ENCODE measurements at regions not wholly inside any gene's neighbourhood (a gene's known extent, or its start where the extent isn't known, plus 50 kb on each side); places are given as distances from the start of the nearest gene placed in this dataset.
A peak's percentile ranks its signal among the peaks of the same experiment; 100 is the strongest.
"Not testable (repeated sequence)": the region's sequence is repeated elsewhere in the genome, so short reads cannot be mapped to it uniquely, and the experiment has no call there.

- no peak for DNase-seq (ENCODE audit: low read depth)
These were observed 323.2 kb upstream of the MEX3C start for GRCh38 chr18:51520676-51521180.

- no peak for DNase-seq (ENCODE audit: low read depth)
These were observed 324.9 kb upstream of the MEX3C start for GRCh38 chr18:51522338-51522737.

- DNase-seq (ENCODE audit: low read depth): peak; percentile 65
These were observed 325.3 kb upstream of the MEX3C start for GRCh38 chr18:51522821-51523220.

- DNase-seq (ENCODE audit: low read depth): peak; percentile 56
These were observed 326.2 kb upstream of the MEX3C start for GRCh38 chr18:51523671-51524070.

GRCh38 chr18:51525453-51526225 lies 328.2 kb upstream of the MEX3C start:
- peak; percentile 86 for DNase-seq (ENCODE audit: low read depth)

DNA sequence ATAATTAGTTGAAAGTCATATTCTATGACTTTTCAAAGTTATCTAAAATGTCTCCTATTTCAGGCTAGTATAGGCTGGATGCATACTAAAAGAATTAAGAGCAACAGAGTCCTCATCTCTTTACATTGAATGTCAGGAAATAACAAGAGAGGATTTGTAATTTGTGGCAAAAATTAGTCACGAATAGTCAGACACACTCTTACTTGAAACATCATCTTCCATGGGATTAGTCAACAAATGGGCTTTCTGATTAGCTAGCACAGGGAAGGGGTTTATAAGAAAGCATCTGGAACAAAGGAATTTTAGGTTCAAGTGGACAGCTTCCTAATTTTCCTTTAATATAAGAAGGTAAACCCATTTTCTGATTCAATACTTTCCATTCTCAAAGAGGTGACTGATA lies 330.3 kb upstream of the MEX3C start:
- DNase-seq (ENCODE audit: low read depth): peak; percentile 65

DNA sequence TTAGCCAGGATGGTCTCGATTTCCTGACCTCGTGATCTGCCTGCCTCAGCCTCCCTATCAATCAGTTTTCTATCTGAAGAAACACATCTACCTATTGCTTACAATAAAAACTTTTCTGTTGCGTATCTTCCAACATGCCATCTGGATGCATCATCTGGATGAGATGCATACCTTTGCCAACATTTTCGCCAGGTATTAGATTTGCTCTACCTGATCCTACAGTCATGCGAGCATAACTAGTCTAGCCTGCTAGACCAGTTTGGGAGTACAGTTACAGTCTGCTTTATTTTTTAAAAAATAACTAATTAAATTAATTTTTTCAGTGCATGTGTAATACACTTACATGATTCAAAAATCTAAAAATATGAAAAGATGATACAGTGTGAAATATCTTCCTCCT lies 334.0 kb upstream of the MEX3C start:
- DNase-seq (ENCODE audit: low read depth): no peak

DNA sequence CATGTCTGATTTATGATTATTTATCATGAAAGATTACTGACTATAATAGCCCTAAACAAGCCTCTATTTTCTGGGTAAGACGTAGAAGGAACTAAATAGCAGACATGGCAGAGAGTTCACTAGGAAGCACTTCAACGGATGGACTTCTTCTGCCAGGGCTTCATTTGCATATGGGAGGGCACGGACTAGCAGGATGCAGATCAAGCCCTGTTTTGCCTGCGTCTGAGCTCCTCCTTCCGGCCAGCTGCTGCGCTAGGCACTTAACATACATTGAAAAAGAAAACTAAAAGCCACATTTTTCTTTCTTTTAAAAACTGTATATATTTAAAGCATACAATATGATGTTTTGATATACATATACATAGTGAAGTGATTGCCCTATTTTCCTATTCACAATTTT lies 340.0 kb upstream of the MEX3C start:
- peak; percentile 65 for DNase-seq (ENCODE audit: low read depth)

DNA sequence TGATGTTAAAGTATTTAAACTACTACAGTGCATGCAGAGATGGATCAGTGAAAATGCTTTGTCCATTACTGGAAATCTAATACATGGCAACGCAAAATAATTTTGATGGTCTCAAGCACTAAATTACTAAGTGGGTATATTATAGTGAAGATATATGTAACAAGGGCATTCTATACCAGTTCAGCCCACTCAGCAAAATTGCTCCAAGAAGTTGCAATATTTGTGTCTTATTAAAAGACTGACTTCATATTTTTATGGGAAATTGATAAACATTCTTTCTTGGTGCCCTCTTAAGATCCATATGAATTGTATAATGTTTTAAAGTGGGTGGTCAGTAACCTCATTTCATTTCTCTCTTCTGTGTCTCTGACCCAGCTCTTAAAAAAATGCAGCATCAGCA lies 343.1 kb upstream of the MEX3C start:
- no peak for DNase-seq (ENCODE audit: low read depth)

GRCh38 chr18:51541230-51541629 lies 343.7 kb upstream of the MEX3C start:
- no peak for DNase-seq (ENCODE audit: low read depth)

DNA sequence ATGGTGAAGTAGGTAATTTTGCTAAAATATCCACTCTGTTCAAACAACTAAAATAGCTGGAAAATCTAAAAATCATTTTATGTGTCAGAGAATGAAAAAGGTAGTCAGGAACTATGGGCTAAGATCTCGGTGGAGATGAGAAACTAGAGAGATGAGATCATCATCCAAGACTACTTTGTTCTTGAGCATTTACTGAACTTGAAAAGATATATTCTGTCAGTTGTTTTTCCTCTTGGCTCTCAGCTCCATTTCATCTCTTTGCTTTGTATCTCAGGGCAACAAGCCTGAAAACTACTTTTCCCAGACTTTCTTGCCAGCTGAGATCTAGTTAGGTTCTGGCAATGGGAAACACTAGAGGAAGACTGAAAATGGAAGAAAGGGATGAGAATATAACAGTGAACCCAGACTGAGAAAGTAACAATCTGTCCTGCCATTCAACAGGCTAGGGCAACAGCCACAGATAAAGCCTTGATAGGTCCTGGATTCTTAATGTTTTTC lies 346.2 kb upstream of the MEX3C start:
- no peak for DNase-seq (ENCODE audit: low read depth)

DNA sequence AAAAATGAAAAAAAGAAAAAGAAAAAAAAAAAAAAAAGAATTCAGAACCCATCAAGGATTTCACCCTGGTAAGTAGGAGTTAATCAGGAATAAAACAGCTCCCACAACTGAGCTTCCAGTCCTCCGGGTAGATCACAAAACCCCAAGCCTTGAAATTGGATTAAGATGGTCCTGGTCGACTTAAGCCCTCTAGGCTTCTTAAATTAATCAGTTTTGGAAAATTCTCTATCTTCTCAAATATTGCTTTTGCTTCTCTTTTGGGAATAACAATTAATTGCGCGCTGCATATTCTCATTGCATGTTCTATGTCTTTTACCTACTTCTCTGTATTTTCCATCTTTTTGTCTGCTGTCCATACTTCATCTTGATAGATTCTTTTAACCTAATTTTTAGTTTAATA lies 348.0 kb upstream of the MEX3C start:
- no peak for DNase-seq (ENCODE audit: low read depth)

DNA sequence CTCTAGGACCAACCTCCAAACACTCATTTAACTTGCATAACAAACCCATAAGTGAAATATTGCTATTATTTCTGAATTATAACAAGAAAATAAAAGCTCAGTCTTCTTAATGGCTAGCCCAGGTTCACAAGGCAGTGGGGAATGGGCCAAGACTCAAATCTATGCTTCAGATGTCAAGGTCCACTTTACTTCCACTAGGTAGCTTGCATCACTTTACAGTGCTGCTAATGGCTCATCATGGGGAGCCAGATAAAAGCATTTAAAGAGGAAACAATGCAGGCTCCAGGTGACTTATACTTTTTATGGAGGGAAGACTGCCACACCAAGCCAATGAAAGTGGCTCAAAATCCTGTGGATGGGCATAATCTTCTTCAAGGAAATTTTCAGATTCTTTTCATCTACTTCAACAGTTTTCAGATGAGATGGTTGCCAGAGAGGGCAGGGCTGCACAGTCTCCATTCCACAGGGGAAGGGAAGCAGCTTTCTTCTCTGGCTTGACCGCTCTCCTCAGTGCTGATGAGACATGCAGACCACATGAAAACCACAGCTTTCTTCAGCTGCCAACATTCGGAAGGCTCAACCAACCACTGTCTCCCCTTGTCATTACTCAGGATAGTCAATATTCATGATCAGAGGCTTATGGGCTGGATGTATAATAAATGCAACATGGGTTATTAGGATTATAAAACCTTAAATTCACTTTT lies 361.9 kb upstream of the MEX3C start:
- peak; percentile 78 for DNase-seq (ENCODE audit: low read depth)

GRCh38 chr18:51559902-51560287 lies 362.4 kb upstream of the MEX3C start:
- DNase-seq (ENCODE audit: low read depth): no peak

- DNase-seq (ENCODE audit: low read depth): no peak
These were observed 364.3 kb upstream of the MEX3C start for GRCh38 chr18:51561821-51562220.

DNA sequence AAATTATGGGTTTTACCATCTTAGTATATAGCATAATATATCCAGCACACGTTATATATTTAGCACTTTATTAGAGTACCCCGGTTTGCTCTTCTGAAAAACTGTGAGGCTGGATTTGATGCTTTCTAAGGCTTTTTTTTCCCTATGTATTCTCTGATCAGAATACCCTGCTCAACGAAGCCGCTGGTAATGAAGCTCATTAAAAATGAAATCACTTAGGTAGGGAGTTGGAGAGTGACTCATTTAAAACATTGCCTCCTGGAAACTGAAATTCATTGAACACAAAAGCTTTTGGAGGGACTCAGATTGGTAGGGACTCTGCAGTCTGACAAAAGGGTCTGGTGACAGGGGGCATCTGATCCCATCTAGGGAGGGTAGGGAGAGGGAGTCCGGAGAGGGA lies 365.4 kb upstream of the MEX3C start:
- DNase-seq (ENCODE audit: low read depth): no peak

- DNase-seq (ENCODE audit: low read depth): no peak
These were observed 365.9 kb upstream of the MEX3C start for GRCh38 chr18:51563396-51563795.

GRCh38 chr18:51568151-51568550 lies 370.7 kb upstream of the MEX3C start:
- DNase-seq (ENCODE audit: low read depth): no peak

DNA sequence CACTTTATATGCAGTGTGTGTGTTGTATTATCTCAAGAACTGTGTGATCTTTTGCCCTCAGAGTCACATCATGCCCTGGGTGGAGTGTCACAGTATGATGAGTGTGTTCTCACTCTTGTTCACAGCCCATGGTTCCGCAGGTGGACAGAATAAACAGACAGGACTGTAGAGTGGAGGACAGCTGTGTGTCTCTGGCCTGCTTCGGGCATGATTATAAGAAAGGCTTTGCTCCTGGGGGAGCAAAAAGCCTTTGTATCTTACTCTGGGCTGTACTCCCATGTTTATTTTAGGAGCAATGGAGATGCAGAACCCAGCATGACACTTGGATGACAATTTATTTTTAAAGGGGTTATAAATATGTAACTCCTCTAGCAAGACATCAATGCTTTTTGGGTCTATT lies 371.7 kb upstream of the MEX3C start:
- no peak for DNase-seq (ENCODE audit: low read depth)

- DNase-seq (ENCODE audit: low read depth): no peak
These were observed 372.1 kb upstream of the MEX3C start for GRCh38 chr18:51569561-51569960.

- not testable (repeated sequence) for DNase-seq (ENCODE audit: low read depth)
These were observed 372.6 kb upstream of the MEX3C start for GRCh38 chr18:51570071-51570470.

GRCh38 chr18:51573886-51574285 lies 376.4 kb upstream of the MEX3C start:
- DNase-seq (ENCODE audit: low read depth): not testable (repeated sequence)

- DNase-seq (ENCODE audit: low read depth): no peak
These were observed 377.7 kb upstream of the MEX3C start for GRCh38 chr18:51575171-51575570.
